Effector CD8-positive, alpha-beta T cell (primary cell): ENCODE measurements at regions not wholly inside any gene's neighbourhood (a gene's known extent, or its start where the extent isn't known, plus 50 kb on each side); places are given as distances from the start of the nearest gene placed in this dataset.
"Not testable (repeated sequence)": the region's sequence is repeated elsewhere in the genome, so short reads cannot be mapped to it uniquely, and the experiment has no call there.

ENCODE experiments used
- DNase-seq: peaks from one replicate; lab custom pipeline; 2025; lab: John Stamatoyannopoulos, UW

- DNase-seq: no peak
Observed at GRCh38 chr3:30297112-30297511, 309.3 kb upstream of the TGFBR2 start.

GRCh38 chr3:30299674-30300385 is 306.6 kb upstream of the TGFBR2 start:
- DNase-seq: no peak

GRCh38 chr3:30300809-30301208 is 305.6 kb upstream of the TGFBR2 start:
- no peak for DNase-seq

- no peak for DNase-seq
Observed at GRCh38 chr3:30302027-30302426, 304.4 kb upstream of the TGFBR2 start.

- DNase-seq: no peak
Observed at GRCh38 chr3:30303770-30304169, 302.6 kb upstream of the TGFBR2 start.

GRCh38 chr3:30305021-30305420 is 301.4 kb upstream of the TGFBR2 start:
- no peak for DNase-seq

- no peak for DNase-seq
Observed at GRCh38 chr3:30306896-30307295, 299.5 kb upstream of the TGFBR2 start.

- DNase-seq: no peak
Observed at GRCh38 chr3:30307372-30307950, 298.9 kb upstream of the TGFBR2 start.

- no peak for DNase-seq
Observed at GRCh38 chr3:30308131-30308530, 298.3 kb upstream of the TGFBR2 start.

- no peak for DNase-seq
Observed at GRCh38 chr3:30309961-30310954, 296.1 kb upstream of the TGFBR2 start.

GRCh38 chr3:30311781-30312180 is 294.6 kb upstream of the TGFBR2 start:
- no peak for DNase-seq

GRCh38 chr3:30313840-30314239 is 292.6 kb upstream of the TGFBR2 start:
- no peak for DNase-seq

GRCh38 chr3:30314757-30315325 is 291.6 kb upstream of the TGFBR2 start:
- no peak for DNase-seq

- DNase-seq: no peak
Observed at GRCh38 chr3:30315447-30315846, 291.0 kb upstream of the TGFBR2 start.

GRCh38 chr3:30317561-30317960 is 288.8 kb upstream of the TGFBR2 start:
- DNase-seq: no peak

- no peak for DNase-seq
Observed at GRCh38 chr3:30318110-30318509, 288.3 kb upstream of the TGFBR2 start.

GRCh38 chr3:30319713-30320112 is 286.7 kb upstream of the TGFBR2 start:
- no peak for DNase-seq

GRCh38 chr3:30320392-30320791 is 286.0 kb upstream of the TGFBR2 start:
- no peak for DNase-seq

GRCh38 chr3:30321065-30321464 is 285.3 kb upstream of the TGFBR2 start:
- DNase-seq: no peak

GRCh38 chr3:30323649-30324048 is 282.8 kb upstream of the TGFBR2 start:
- DNase-seq: not testable (repeated sequence)

GRCh38 chr3:30324587-30324986 is 281.8 kb upstream of the TGFBR2 start:
- DNase-seq: no peak

GRCh38 chr3:30327976-30328375 is 278.4 kb upstream of the TGFBR2 start:
- DNase-seq: not testable (repeated sequence)
